Testis (tissue), 2 donors: ENCODE measurements at regions not wholly inside any gene's neighbourhood (a gene's known extent, or its start where the extent isn't known, plus 50 kb on each side); places are given as distances from the start of the nearest gene placed in this dataset.

ENCODE experiments used
- DNase-seq: peaks from one replicate; pipeline ENCODE4 v3.0.0-alpha.2; 2019
- H3K27ac ChIP-seq, 2 donors: fragments of 200-600 bp; sonication (generic); one replicate each; pipeline ENCODE4 v1.5.1; 2019
- H3K27me3 ChIP-seq: fragments of 200-600 bp; sonication (generic); one replicate; pipeline ENCODE4 v1.5.1; 2019
- H3K36me3 ChIP-seq: fragments of 200-600 bp; sonication (generic); one replicate; pipeline ENCODE4 v1.5.1; 2017; ENCODE audit warnings: low read depth; ENCODE audit errors: missing control alignments
- H3K4me1 ChIP-seq: fragments of 200-600 bp; sonication (generic); one replicate; pipeline ENCODE4 v1.5.1; 2019
- H3K4me3 ChIP-seq, 2 donors: fragments of 200-600 bp; sonication (generic); one replicate each; pipeline ENCODE4 v1.5.1; 2017 to 2019
- H3K9me3 ChIP-seq: fragments of 200-600 bp; sonication (generic); one replicate; pipeline ENCODE4 v1.5.1; 2017
- POLR2A ChIP-seq: fragments of 450-650 bp; IDR thresholded peaks from one replicate; pipeline ENCODE4 v1.6.1; 2017; ENCODE audit warnings: antibody characterized with exemption, mild to moderate bottlenecking, moderate library complexity
- WGBS, 2 donors: methylation state at CpG; one replicate each; pipeline ENCODE4 v1.1.5; 2018; 5-methylcytosine and 5-hydroxymethylcytosine counted together
- intact Hi-C: fragments of 100-400 bp; cut with DNase I; formaldehyde crosslinking; loops from one replicate; pipeline ENCODE4 v1.15.1; 2023; ENCODE audit warnings: low total_unique reads
- TF ChIP-seq, protein P1 (sequence below), 3 experiments: fragments of 450-650 bp in 2 of 3; fragments of 200-600 bp in 1 of 3; sonication (generic) in 1 of 3; IDR thresholded peaks; one replicate each; pipeline ENCODE4 v1.5.1; 2016 to 2019; ENCODE audit warnings: antibody characterized with exemption in 3 of 3, mild to moderate bottlenecking in 2 of 3, moderate library complexity in 1 of 3

GRCh38 chr10:112095731-112096130 lies 87.8 kb downstream of the GPAM start:
- no peak for TF ChIP-seq POLR2A
- TF ChIP-seq, protein P1, sequence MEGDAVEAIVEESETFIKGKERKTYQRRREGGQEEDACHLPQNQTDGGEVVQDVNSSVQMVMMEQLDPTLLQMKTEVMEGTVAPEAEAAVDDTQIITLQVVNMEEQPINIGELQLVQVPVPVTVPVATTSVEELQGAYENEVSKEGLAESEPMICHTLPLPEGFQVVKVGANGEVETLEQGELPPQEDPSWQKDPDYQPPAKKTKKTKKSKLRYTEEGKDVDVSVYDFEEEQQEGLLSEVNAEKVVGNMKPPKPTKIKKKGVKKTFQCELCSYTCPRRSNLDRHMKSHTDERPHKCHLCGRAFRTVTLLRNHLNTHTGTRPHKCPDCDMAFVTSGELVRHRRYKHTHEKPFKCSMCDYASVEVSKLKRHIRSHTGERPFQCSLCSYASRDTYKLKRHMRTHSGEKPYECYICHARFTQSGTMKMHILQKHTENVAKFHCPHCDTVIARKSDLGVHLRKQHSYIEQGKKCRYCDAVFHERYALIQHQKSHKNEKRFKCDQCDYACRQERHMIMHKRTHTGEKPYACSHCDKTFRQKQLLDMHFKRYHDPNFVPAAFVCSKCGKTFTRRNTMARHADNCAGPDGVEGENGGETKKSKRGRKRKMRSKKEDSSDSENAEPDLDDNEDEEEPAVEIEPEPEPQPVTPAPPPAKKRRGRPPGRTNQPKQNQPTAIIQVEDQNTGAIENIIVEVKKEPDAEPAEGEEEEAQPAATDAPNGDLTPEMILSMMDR (IDR thresholded peaks at IDR 0.05): no peak
- Histone ChIP-seq H3K36me3 (no peaks in the 10 kb centered on the region), H3K4me3 (no peak overlapping the region), H3K4me1 (no peaks in the 10 kb centered on the region), H3K9me3 (no peaks in the 10 kb centered on the region), H3K27me3 (no peaks in the 10 kb centered on the region), H3K27ac (no peak overlapping the region)
- DNase-seq: no peak
- intact Hi-C loops: no loop called here
- WGBS, 2 donors: 82 to 84% methylated on average over 5 of the region's 5 CpGs

DNA sequence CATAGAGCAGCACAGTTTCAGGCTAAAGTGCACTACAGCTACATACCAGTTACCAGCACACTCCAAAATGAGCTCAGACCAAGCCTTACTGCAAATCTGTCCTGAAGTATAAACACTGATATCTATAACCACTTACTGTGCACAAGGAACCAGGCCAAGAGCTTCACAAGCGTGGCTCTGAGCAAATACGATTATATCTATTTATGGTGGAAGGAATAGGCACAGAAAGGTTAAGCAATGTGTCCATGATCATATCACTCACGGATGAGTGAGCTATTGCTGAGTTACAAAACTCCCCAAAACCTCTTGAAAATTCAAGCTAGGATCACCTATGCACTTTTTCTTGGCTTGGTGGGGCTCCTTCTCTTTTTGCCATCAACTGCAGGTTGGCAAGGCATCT lies 84.9 kb downstream of the GPAM start:
- no peaks in the 10 kb centered on the region for H3K36me3 ChIP-seq
- DNase-seq: no peak
- WGBS, 2 donors: 83 to 91% methylated on average over 3 of the region's 3 CpGs
- H3K4me1 ChIP-seq: no peaks in the 10 kb centered on the region
- TF ChIP-seq, protein P1 (IDR thresholded peaks at IDR 0.05): no peak
- no peak for TF ChIP-seq POLR2A
- intact Hi-C loops: no loop called here
- H3K27ac ChIP-seq: no peak overlapping the region
- no peak overlapping the region for H3K4me3 ChIP-seq
- no peaks in the 10 kb centered on the region for H3K27me3 ChIP-seq
- no peaks in the 10 kb centered on the region for H3K9me3 ChIP-seq
